Adrenal gland (tissue), 9 donors: ENCODE measurements at regions not wholly inside any gene's neighbourhood (a gene's known extent, or its start where the extent isn't known, plus 50 kb on each side); places are given as distances from the start of the nearest gene placed in this dataset.

Experiments used
- DNase-seq, 7 donors: peaks; one replicate each; pipeline ENCODE4 v3.0.0-alpha.2; 2019 to 2020
- H3K27ac ChIP-seq, 5 donors: fragments of 200-600 bp; sonication (generic) in 4 of 5; 1 replicate in 3 of 5; 2 replicates in 2 of 5; pipeline versions ENCODE4 v1.5.1 to v1.8.0; 2016 to 2020; ENCODE audit warnings: mild to moderate bottlenecking in 1 of 5
- H3K27me3 ChIP-seq: fragments of 200-600 bp; 2 replicates; pipeline ENCODE4 v1.8.0; 2021
- H3K36me3 ChIP-seq, 2 donors: fragments of 200-600 bp; replicated peaks in 1 of 2; 1 replicate in 1 of 2; 2 replicates in 1 of 2; pipeline versions ENCODE4 v1.5.1 to v1.8.0; 2018 to 2022
- H3K4me1 ChIP-seq, 2 donors: fragments of 200-600 bp; replicated peaks in 1 of 2; 1 replicate in 1 of 2; 2 replicates in 1 of 2; pipeline versions ENCODE4 v1.5.1 to v1.8.0; 2018 to 2021
- H3K4me3 ChIP-seq, 4 donors: fragments of 200-600 bp; sonication (generic) in 3 of 4; one replicate each; pipeline ENCODE4 v1.5.1; 2016 to 2018
- H3K9me3 ChIP-seq, 3 donors: fragments of 200-600 bp; sonication (generic) in 1 of 3; replicated peaks in 1 of 3; 1 replicate in 2 of 3; 2 replicates in 1 of 3; pipeline versions ENCODE4 v1.5.1 to v1.8.0; 2016 to 2021
- CTCF ChIP-seq, 6 experiments: fragments of 450-650 bp in 4 of 6; fragments of 200-600 bp in 2 of 6; sonication (generic) in 1 of 6; IDR thresholded peaks; 1 replicate in 5 of 6; 2 replicates in 1 of 6; pipeline versions ENCODE4 v1.5.1 to v1.8.0; 2016 to 2021; ENCODE audit warnings: antibody characterized with exemption in 6 of 6, mild to moderate bottlenecking in 2 of 6, moderate library complexity in 1 of 6
- POLR2A ChIP-seq, 2 donors: fragments of 450-650 bp; IDR thresholded peaks; one replicate each; pipeline ENCODE4 v1.6.1; 2017; ENCODE audit warnings: antibody characterized with exemption in 2 of 2, mild to moderate bottlenecking in 2 of 2, moderate library complexity in 1 of 2
- WGBS, 4 donors: extraction: QIAGEN DNeasy Blood & Tissue Kit in 2 of 4; methylation state at CpG; one replicate each; pipeline versions ENCODE4 v1.1.5 to v1.1.7; 2013 to 2017; 5-methylcytosine and 5-hydroxymethylcytosine counted together
- intact Hi-C, 2 donors: fragments of 100-400 bp; cut with DNase I; formaldehyde crosslinking; loops; one replicate each; pipeline versions ENCODE4 v1.14.1 to v1.15.0; 2022 to 2023
- donor health status: healthy with polysubstance abuse.
- donor health status: Bipolar disorder and iron deficiency.
- donor health status: DM: yes; HTN: yes; CAD: no.
- donor health status: DM: no; HTN: no; CAD: no.
- donor health status: DM: no; HTN: no; CAD: no.

GRCh38 chr10:130634816-130635215, 498.6 kb downstream of the GLRX3 start:
- no peaks in the 10 kb centered on the region for H3K9me3 ChIP-seq
- intact Hi-C loops, result no loop called here
- H3K27me3 ChIP-seq, result no peaks in the 10 kb centered on the region

GRCh38 chr10:130635528-130635927, 499.3 kb downstream of the GLRX3 start:
- DNase-seq, result no peak
- Histone ChIP-seq H3K27ac (no peak overlapping the region), H3K36me3 (no peaks in the 10 kb centered on the region), H3K4me1 (peaks cover 0 to 15% of the 10 kb centered on the region in 2 donors), H3K4me3 (no peak overlapping the region), H3K9me3 (no peaks in the 10 kb centered on the region), H3K27me3 (no peaks in the 10 kb centered on the region)
- 51 to 71% (median 62%) methylated on average over 9 of the region's 9 CpGs for WGBS, 4 donors
- intact Hi-C loops, result no loop called here
- TF ChIP-seq POLR2A (IDR thresholded peaks at IDR 0.05) (no peak), CTCF (IDR thresholded peaks at IDR 0.05) (no peak)

More at GRCh38 chr10:130634816-130635215, 498.6 kb downstream of the GLRX3 start:
- DNase-seq, result no peak
- TF ChIP-seq POLR2A (IDR thresholded peaks at IDR 0.05) (no peak), CTCF (IDR thresholded peaks at IDR 0.05) (no peak)
- no peak overlapping the region for H3K27ac ChIP-seq
- H3K4me3 ChIP-seq, result no peak overlapping the region
- peaks cover 0 to 15% of the 10 kb centered on the region in 2 donors for H3K4me1 ChIP-seq
- no peaks in the 10 kb centered on the region for H3K36me3 ChIP-seq
- 55 to 63% (median 62%) methylated on average over 4 of the region's 4 CpGs for WGBS, 4 donors

- WGBS, 4 donors, result 54 to 62% (median 57%) methylated on average over 6 of the region's 6 CpGs
- H3K4me1 ChIP-seq, result peaks cover 0 to 11% of the 10 kb centered on the region in 2 donors
- TF ChIP-seq POLR2A (IDR thresholded peaks at IDR 0.05) (no peak), CTCF (IDR thresholded peaks at IDR 0.05) (no peak)
- H3K27me3 ChIP-seq, result no peaks in the 10 kb centered on the region
- intact Hi-C loops, result no loop called here
- H3K36me3 ChIP-seq, result no peaks in the 10 kb centered on the region
- no peaks in the 10 kb centered on the region for H3K9me3 ChIP-seq
- H3K4me3 ChIP-seq, result no peak overlapping the region
- H3K27ac ChIP-seq, result no peak overlapping the region
- DNase-seq, result no peak
These were observed 500.2 kb downstream of the GLRX3 start for GRCh38 chr10:130636313-130636930.

- WGBS, 4 donors, result 34 to 44% (median 39%) methylated on average over 4 of the region's 4 CpGs
These were observed 501.0 kb downstream of the GLRX3 start for GRCh38 chr10:130637089-130637676.

More at GRCh38 chr10:130637089-130637676, 501.0 kb downstream of the GLRX3 start:
- Histone ChIP-seq H3K4me1 (peaks cover 0 to 4% of the 10 kb centered on the region in 2 donors), H3K36me3 (no peaks in the 10 kb centered on the region), H3K27me3 (no peaks in the 10 kb centered on the region), H3K9me3 (no peaks in the 10 kb centered on the region), H3K4me3 (no peak overlapping the region), H3K27ac (no peak overlapping the region)
- TF ChIP-seq CTCF (IDR thresholded peaks at IDR 0.05) (no peak), POLR2A (IDR thresholded peaks at IDR 0.05) (no peak)
- intact Hi-C loops, result no loop called here
- DNase-seq, result no peak
